ENCODE measurements at regions not wholly inside any gene's neighbourhood (a gene's known extent, or its start where the extent isn't known, plus 50 kb on each side); places are given as distances from the start of the nearest gene placed in this dataset.

DNA sequence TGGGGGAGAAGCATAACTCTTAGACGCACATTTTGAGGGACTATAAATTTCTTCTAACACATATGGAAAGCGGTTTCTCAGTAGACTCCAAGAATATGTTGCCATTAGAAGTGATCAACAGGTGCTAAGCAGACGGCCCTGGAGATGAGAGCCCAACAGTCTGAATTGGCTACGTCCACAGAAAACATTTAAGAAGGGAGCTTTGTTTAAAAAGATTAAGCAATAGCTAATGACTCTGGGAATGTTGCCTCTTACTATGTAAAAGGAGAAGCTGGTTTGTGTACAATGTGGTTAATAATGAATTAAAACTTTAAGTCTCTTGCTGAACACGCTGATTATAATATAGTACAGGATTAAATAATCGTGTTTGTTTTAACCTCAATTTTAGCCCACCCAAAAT, 399.5 kb downstream of the SMARCA1 start:
- Histone ChIP-seq H3K4me1 (ENCODE audit: control insufficient read depth in 1 of 2, low read depth in 2 of 2) (no peaks in the 10 kb centered on the region), H3K4me3 (no peak overlapping the region), H3K9me3 (no peaks in the 10 kb centered on the region), H3K27me3 (replicated peaks; ENCODE audit: insufficient read depth) (no peaks in the 10 kb centered on the region), H3K36me3 (no peaks in the 10 kb centered on the region), H3K27ac (no peak overlapping the region)
- DNase-seq (ENCODE audit: low spot score), result no peak
- no peak for ATAC-seq (ENCODE audit: insufficient number of reproducible peaks, low FRiP score, low read depth)
- TF ChIP-seq, protein P1, sequence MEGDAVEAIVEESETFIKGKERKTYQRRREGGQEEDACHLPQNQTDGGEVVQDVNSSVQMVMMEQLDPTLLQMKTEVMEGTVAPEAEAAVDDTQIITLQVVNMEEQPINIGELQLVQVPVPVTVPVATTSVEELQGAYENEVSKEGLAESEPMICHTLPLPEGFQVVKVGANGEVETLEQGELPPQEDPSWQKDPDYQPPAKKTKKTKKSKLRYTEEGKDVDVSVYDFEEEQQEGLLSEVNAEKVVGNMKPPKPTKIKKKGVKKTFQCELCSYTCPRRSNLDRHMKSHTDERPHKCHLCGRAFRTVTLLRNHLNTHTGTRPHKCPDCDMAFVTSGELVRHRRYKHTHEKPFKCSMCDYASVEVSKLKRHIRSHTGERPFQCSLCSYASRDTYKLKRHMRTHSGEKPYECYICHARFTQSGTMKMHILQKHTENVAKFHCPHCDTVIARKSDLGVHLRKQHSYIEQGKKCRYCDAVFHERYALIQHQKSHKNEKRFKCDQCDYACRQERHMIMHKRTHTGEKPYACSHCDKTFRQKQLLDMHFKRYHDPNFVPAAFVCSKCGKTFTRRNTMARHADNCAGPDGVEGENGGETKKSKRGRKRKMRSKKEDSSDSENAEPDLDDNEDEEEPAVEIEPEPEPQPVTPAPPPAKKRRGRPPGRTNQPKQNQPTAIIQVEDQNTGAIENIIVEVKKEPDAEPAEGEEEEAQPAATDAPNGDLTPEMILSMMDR (IDR thresholded peaks at IDR 0.05), result no peak

DNA sequence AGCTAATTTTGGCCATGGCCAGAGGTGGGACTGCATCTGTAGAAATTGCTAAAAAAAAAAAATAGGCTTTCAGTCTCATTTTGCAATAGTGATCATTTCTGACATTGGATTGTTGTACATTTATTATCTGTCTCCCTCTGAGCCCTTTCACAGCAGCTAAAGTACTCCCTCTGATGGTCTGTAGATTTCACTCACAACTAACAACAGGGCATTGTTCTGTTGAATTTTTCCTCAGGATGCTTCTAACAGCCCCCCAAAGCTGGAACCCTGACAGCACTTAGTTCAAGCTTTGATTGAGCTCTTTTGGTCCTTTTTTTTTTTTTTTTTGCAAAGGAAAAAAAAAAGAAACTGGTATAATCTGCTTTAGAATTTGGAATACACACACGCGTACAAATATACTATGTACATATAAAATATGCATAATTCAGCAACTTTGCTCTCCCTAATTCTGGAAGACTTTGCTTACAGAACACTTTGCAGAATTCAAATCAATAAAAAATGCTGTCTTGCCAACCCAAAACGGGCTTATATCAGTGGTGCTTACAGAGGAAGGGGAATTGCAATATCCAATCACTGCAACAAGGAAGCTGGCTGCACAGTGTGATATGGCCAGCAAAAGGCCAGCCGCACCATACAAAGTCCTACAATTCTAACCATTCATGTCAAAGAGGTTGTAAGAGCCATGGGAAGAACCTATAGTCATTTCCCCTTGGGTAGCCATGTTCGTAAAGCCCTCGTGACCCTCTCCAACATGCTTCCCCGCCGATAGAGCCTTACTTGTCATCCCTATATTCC, 406.4 kb downstream of the SMARCA1 start:
- H3K9me3 ChIP-seq, result no peaks in the 10 kb centered on the region
- H3K4me1 ChIP-seq (ENCODE audit: control insufficient read depth in 1 of 2, low read depth in 2 of 2), result no peaks in the 10 kb centered on the region
- no peak overlapping the region for H3K27ac ChIP-seq
- H3K4me3 ChIP-seq, result no peak overlapping the region
- TF ChIP-seq, protein P1 (IDR thresholded peaks at IDR 0.05), result no peak
- DNase-seq (ENCODE audit: low spot score), result no peak
- no peak for ATAC-seq (ENCODE audit: insufficient number of reproducible peaks, low FRiP score, low read depth)
- H3K27me3 ChIP-seq (replicated peaks; ENCODE audit: insufficient read depth), result no peaks in the 10 kb centered on the region
- H3K36me3 ChIP-seq, result no peaks in the 10 kb centered on the region

DNA sequence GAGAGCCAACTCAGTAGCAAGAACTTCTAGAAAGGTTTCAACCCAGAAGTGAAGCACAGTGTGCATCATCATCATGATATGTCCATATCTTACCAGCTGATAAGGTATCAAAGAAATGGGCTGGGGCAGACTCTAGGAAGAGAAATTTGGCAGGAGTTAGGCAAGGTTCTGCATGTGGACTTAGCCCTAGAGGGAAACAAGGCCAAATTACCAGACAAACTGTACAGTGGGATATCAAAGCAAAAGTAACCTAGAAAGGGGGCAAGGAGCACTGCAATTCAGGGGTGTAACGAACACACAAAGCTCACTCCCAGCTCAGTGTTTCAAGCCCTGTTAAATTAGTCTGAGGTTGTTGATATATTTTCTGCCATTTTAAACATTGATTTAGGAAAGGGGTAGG, 407.4 kb downstream of the SMARCA1 start:
- Histone ChIP-seq H3K27me3 (replicated peaks; ENCODE audit: insufficient read depth) (no peaks in the 10 kb centered on the region), H3K9me3 (no peaks in the 10 kb centered on the region), H3K4me1 (ENCODE audit: control insufficient read depth in 1 of 2, low read depth in 2 of 2) (no peaks in the 10 kb centered on the region), H3K36me3 (no peaks in the 10 kb centered on the region), H3K4me3 (no peak overlapping the region), H3K27ac (no peak overlapping the region)
- TF ChIP-seq, protein P1 (IDR thresholded peaks at IDR 0.05), result no peak
- no peak for DNase-seq (ENCODE audit: low spot score)
- no peak for ATAC-seq (ENCODE audit: insufficient number of reproducible peaks, low FRiP score, low read depth)

DNA sequence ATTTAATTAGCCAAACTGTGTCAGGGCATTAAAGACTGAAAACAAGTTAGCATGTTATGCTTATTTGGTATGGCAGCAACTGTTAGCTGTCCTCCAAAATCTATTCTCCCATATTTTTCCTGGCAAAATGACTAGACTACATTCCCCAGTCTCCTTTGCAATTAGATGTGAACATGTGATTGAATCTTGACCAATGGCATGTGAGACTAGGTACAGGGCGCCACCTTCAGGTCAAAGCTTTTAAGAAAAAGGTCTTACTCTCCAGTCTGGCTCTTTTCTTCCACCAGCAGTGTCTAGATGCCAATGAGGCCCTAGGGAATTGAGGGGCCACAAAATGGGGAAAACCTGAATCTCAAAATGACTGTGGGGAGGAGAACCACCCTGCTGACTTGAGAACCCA, 408.2 kb downstream of the SMARCA1 start:
- no peaks in the 10 kb centered on the region for H3K36me3 ChIP-seq
- DNase-seq (ENCODE audit: low spot score) (no peak), ATAC-seq (ENCODE audit: insufficient number of reproducible peaks, low FRiP score, low read depth) (no peak)
- no peak overlapping the region for H3K27ac ChIP-seq
- no peaks in the 10 kb centered on the region for H3K9me3 ChIP-seq
- no peaks in the 10 kb centered on the region for H3K4me1 ChIP-seq (ENCODE audit: control insufficient read depth in 1 of 2, low read depth in 2 of 2)
- no peaks in the 10 kb centered on the region for H3K27me3 ChIP-seq (replicated peaks; ENCODE audit: insufficient read depth)
- no peak overlapping the region for H3K4me3 ChIP-seq
- TF ChIP-seq, protein P1 (IDR thresholded peaks at IDR 0.05), result no peak

DNA sequence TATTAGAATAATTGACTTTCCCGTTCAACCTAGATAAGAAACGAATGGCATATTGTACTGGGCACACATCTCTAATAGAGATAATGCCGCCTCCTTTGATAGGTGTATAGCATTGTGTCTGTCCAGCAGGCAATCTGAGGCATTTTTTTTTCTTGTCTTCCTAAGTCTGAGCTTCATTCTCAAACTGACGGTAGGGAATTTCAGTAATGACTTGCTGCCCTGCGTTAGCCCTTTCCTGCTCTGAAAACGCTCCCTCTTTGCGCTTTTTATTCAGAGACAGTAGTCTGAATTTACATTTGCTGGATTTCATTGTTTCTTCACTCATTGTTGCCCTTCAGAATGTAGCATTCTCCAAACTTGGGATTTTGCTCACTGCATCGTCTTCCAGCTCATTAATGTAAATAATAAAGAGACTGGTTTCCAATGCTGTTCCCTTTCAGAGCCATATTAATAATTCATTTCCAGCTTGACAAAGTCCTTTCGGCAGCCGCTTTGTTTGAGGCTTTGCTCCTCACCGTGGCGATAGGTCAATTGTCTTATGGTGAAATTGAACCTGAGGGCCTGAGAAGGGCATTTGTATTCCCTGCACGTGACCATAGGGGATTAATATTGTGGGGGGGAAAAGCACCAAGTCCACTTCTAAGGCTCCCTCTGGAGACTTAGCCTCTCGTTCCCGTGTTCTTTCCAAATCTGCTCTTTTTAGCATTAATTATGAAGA, 412.1 kb downstream of the SMARCA1 start:
- ATAC-seq (ENCODE audit: insufficient number of reproducible peaks, low FRiP score, low read depth) (no peak), DNase-seq (ENCODE audit: low spot score) (no peak)
- Histone ChIP-seq H3K27me3 (replicated peaks; ENCODE audit: insufficient read depth) (no peaks in the 10 kb centered on the region), H3K27ac (no peak overlapping the region), H3K4me1 (ENCODE audit: control insufficient read depth in 1 of 2, low read depth in 2 of 2) (no peaks in the 10 kb centered on the region), H3K4me3 (no peak overlapping the region), H3K9me3 (no peaks in the 10 kb centered on the region), H3K36me3 (no peaks in the 10 kb centered on the region)
- TF ChIP-seq, protein P1 (IDR thresholded peaks at IDR 0.05), result no peak
